Fibroblast of lung (primary cell): ENCODE measurements at regions not wholly inside any gene's neighbourhood (a gene's known extent, or its start where the extent isn't known, plus 50 kb on each side); places are given as distances from the start of the nearest gene placed in this dataset.

Experiments used
- EZH2 ChIP-seq: IDR thresholded peaks from 2 replicates; pipeline ENCODE4 v1.5.1; 2012; ENCODE audit warnings: low read length, control low read depth, mild to moderate bottlenecking; ENCODE audit errors: missing control alignments
- TF ChIP-seq, protein P1 (sequence below), 2 donors: IDR thresholded peaks in 1 of 2; conservative IDR thresholded peaks in 1 of 2; 1 replicate in 1 of 2; 2 replicates in 1 of 2; pipeline ENCODE4 v1.5.1; 2011 to 2012; ENCODE audit warnings: low read length in 2 of 2, control low read depth in 1 of 2, inconsistent platforms in 1 of 2, low read depth in 1 of 2, mild to moderate bottlenecking in 1 of 2

- TF ChIP-seq, protein P1, sequence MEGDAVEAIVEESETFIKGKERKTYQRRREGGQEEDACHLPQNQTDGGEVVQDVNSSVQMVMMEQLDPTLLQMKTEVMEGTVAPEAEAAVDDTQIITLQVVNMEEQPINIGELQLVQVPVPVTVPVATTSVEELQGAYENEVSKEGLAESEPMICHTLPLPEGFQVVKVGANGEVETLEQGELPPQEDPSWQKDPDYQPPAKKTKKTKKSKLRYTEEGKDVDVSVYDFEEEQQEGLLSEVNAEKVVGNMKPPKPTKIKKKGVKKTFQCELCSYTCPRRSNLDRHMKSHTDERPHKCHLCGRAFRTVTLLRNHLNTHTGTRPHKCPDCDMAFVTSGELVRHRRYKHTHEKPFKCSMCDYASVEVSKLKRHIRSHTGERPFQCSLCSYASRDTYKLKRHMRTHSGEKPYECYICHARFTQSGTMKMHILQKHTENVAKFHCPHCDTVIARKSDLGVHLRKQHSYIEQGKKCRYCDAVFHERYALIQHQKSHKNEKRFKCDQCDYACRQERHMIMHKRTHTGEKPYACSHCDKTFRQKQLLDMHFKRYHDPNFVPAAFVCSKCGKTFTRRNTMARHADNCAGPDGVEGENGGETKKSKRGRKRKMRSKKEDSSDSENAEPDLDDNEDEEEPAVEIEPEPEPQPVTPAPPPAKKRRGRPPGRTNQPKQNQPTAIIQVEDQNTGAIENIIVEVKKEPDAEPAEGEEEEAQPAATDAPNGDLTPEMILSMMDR (conservative IDR thresholded peaks at IDR 0.05 in 1 of 2, IDR thresholded peaks at IDR 0.05 in 1 of 2; ENCODE audit: low read depth in 1 of 2, low read length in 2 of 2) = no peak
- no peak for TF ChIP-seq EZH2
Measured at GRCh38 chr3:107861904-107862303, 228.9 kb downstream of the CD47 start.
